AG04449 (cell line): ENCODE measurements at regions not wholly inside any gene's neighbourhood (a gene's known extent, or its start where the extent isn't known, plus 50 kb on each side); places are given as distances from the start of the nearest gene placed in this dataset.

ENCODE experiments used
- CTCF ChIA-PET: fragments of 350-600 bp; formaldehyde crosslinking; extraction: SDS; loops from one replicate; lab custom pipeline; 2021; ENCODE audit warnings: antibody characterized with exemption; lab: Yijun Ruan, JAX
- POLR2A ChIA-PET: fragments of 400-600, 350-600 bp; formaldehyde crosslinking; extraction: SDS; loops from one replicate; lab custom pipeline; 2020; ENCODE audit warnings: antibody characterized with exemption, inconsistent platforms; lab: Yijun Ruan, JAX
- DNase-seq: peaks from one replicate; pipeline ENCODE4 v3.0.0-alpha.2; 2010; ENCODE audit warnings: low read depth, low spot score
- H3K4me3 ChIP-seq: 2 replicates; pipeline ENCODE4 v1.5.1; 2011; ENCODE audit warnings: low read depth, mild to moderate bottlenecking, control low read depth, low read length
- TF ChIP-seq, protein P1 (sequence below): IDR thresholded peaks from one replicate; pipeline ENCODE4 v1.5.1; 2011; ENCODE audit warnings: mild to moderate bottlenecking, moderate library complexity, low read length, control low read depth, inconsistent platforms; ENCODE audit not compliant: insufficient read depth; ENCODE audit errors: missing control alignments

GRCh38 chr7:86149024-86149665 is 494.6 kb upstream of the GRM3 start:
- H3K4me3 ChIP-seq: no peak overlapping the region
- POLR2A ChIA-PET: no interaction called here
- CTCF ChIA-PET: no interaction called here
- DNase-seq: no peak
- TF ChIP-seq, protein P1, sequence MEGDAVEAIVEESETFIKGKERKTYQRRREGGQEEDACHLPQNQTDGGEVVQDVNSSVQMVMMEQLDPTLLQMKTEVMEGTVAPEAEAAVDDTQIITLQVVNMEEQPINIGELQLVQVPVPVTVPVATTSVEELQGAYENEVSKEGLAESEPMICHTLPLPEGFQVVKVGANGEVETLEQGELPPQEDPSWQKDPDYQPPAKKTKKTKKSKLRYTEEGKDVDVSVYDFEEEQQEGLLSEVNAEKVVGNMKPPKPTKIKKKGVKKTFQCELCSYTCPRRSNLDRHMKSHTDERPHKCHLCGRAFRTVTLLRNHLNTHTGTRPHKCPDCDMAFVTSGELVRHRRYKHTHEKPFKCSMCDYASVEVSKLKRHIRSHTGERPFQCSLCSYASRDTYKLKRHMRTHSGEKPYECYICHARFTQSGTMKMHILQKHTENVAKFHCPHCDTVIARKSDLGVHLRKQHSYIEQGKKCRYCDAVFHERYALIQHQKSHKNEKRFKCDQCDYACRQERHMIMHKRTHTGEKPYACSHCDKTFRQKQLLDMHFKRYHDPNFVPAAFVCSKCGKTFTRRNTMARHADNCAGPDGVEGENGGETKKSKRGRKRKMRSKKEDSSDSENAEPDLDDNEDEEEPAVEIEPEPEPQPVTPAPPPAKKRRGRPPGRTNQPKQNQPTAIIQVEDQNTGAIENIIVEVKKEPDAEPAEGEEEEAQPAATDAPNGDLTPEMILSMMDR: no peak

- CTCF ChIA-PET: no interaction called here
- H3K4me3 ChIP-seq: no peak overlapping the region
- POLR2A ChIA-PET: no interaction called here
- no peak for DNase-seq
- TF ChIP-seq, protein P1: no peak
Measured at GRCh38 chr7:86148501-86148900, 495.2 kb upstream of the GRM3 start.

DNA sequence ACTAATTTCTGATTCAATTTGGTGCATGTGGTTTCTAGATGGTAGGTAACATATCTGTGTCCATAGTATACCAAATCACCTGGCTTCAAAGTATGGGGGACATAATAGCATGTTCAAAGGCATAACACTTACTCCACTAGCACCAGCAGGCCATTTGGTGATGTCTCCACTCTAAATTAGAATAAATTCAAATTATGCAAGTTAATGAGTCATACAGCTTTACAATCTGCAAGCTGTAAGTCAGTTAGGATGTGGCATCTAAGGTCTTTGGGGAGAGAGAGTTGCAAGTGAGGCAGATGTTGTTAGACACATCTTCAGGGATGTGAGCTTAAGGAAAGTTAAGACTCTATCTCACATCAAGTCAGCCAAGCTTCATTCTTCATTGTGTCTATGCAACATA is 506.4 kb upstream of the GRM3 start:
- CTCF ChIA-PET: no interaction called here
- no peak overlapping the region for H3K4me3 ChIP-seq
- TF ChIP-seq, protein P1: no peak
- no peak for DNase-seq
- POLR2A ChIA-PET: no interaction called here

DNA sequence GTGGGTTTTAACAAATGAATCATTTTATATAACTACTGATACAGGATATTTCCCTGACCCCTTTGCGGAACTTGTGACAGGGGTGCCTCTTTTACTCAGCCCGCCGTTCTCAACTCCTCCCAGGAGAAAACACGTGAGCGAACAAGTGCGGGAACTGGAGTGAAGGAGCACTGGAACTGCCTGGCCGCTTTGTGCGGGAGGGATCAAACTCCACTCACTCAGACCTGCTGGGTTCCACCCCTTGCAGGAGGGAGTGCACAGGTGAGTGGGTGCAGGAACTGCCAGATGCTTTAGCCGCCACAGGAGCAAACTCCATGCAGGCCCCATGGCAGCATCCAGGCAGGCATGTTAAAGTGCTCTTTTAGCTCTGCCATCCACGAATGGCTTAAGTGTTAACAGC is 513.4 kb upstream of the GRM3 start:
- TF ChIP-seq, protein P1: no peak
- CTCF ChIA-PET: no interaction called here
- POLR2A ChIA-PET: no interaction called here
- no peak for DNase-seq
- no peak overlapping the region for H3K4me3 ChIP-seq

DNA sequence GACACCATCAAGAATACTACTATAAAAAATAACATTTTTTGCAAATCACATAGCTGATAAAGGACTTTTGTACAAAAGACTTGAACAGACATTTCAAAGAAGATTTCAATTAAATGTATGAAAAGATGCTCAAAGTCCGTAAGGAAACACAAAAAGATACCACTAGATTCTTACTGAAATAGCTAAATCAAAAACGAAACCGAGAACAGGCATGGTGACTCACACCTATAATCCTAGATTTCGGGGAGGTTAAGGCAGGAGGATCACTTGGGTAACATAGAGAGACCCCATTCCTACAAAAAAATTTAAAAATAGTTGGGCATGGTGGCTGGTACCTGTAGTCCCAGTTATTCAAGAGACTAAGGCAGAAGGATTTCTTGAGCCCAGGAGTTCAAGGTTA is 520.2 kb upstream of the GRM3 start:
- ChIA-PET CTCF (no interaction called here), POLR2A (no interaction called here)
- no peak for DNase-seq
- H3K4me3 ChIP-seq: no peak overlapping the region
- TF ChIP-seq, protein P1: no peak

DNA sequence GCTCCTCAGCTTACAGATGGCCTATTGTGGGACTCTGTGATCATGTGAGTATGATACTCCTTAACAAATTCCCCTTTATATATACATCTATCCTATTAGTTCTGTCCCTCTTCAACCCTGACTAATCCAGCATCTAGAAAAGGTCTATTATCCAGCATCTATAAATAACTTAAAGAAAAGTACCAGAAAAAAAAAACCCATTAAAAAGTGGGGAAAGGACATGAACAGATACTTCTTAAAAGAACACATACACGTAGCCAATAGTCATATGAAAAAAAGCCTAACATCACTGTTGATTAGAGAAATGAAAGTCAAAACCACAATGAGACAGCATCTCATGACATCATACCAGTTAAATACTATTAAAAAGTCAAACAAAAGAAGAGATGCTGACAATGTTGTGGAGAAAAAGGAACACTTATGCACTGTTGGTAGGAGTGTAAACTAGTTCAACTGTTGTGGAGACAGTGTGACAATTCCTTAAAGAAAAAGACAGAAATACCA is 549.5 kb upstream of the GRM3 start:
- POLR2A ChIA-PET: no interaction called here
- DNase-seq: no peak
- no peak overlapping the region for H3K4me3 ChIP-seq
- CTCF ChIA-PET: no interaction called here
- TF ChIP-seq, protein P1: no peak
